Spleen (tissue), 7 donors: ENCODE measurements at regions not wholly inside any gene's neighbourhood (a gene's known extent, or its start where the extent isn't known, plus 50 kb on each side); places are given as distances from the start of the nearest gene placed in this dataset.

Experiments used
- CTCF ChIP-seq, 11 experiments: fragments of 200-600 bp in 7 of 11; fragments of 450-650 bp in 4 of 11; sonication (generic) in 4 of 11; IDR thresholded peaks in 8 of 11; conservative IDR thresholded peaks in 3 of 11; 1 replicate in 7 of 11; 2 replicates in 4 of 11; pipeline versions ENCODE4 v1.4.0 to v1.8.0; 2016 to 2021; ENCODE audit warnings: antibody characterized with exemption in 11 of 11, inconsistent platforms in 4 of 11, mild to moderate bottlenecking in 1 of 11
- POLR2AphosphoS5 ChIP-seq, 3 donors: sonication (generic); formaldehyde crosslinking; IDR thresholded peaks; one replicate each; pipeline ENCODE4 v1.5.1; 2017; ENCODE audit warnings: antibody characterized with exemption in 3 of 3
- donor health status: DM: no; HTN: no; CAD: no; lungs with moderate emphysema.
- donor health status: DM: no; HTN: no; CAD: no.
- donor health status: DM: no; HTN: no; CAD: no.

DNA sequence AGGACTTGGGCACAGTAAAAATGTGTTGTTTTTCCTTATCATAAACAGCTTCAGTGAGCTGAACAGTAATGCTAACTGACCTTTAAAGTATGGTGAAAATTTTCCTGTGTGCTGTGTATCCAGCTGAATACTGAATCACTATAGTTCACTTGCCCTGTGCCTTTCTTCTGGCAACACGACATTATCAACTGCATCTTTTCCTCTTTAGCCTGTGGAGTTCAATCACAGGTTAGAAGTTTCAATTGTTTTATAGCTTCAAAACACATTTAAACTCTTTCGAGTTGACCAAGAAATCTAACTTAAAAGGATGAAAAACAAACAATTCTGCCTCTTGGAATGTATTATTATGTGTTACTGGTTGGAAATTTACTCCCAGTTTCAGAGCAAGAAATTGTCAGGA lies 1120.7 kb upstream of the ALCAM start:
- no peak for TF ChIP-seq POLR2AphosphoS5 (IDR thresholded peaks at IDR 0.05)
- TF ChIP-seq CTCF (IDR thresholded peaks at IDR 0.05 in 8 of 11, conservative IDR thresholded peaks at IDR 0.05 in 3 of 11) = no peak
